Astrocyte of the spinal cord (primary cell): ENCODE measurements at regions not wholly inside any gene's neighbourhood (a gene's known extent, or its start where the extent isn't known, plus 50 kb on each side); places are given as distances from the start of the nearest gene placed in this dataset.

ENCODE experiments used
- DNase-seq: peaks from one replicate; pipeline ENCODE4 v3.0.0; 2011; ENCODE audit warnings: low read depth, low spot score
- H3K4me3 ChIP-seq: 2 replicates; pipeline ENCODE4 v1.5.1; 2011; ENCODE audit warnings: low read depth, mild to moderate bottlenecking, low read length, moderate library complexity
- CTCF ChIP-seq: IDR thresholded peaks from 2 replicates; pipeline ENCODE4 v1.5.1; 2012; ENCODE audit warnings: low read depth, mild to moderate bottlenecking, low read length, inconsistent platforms
- in situ Hi-C: cut with HindIII; loops from 2 replicates; pipeline ENCODE4 v1.10.0; 2017; ENCODE audit warnings: low sequenced_read_pairs

GRCh38 chr2:18643326-18644114 is 54.2 kb upstream of the NT5C1B start:
- no peak for DNase-seq
- in situ Hi-C loops, result no loop called here
- TF ChIP-seq CTCF, result no peak

GRCh38 chr2:18641823-18642222 is 52.5 kb upstream of the NT5C1B start:
- in situ Hi-C loops, result no loop called here
- no peak overlapping the region for H3K4me3 ChIP-seq
- no peak for TF ChIP-seq CTCF
- DNase-seq, result no peak

More at GRCh38 chr2:18643326-18644114, 54.2 kb upstream of the NT5C1B start:
- no peak overlapping the region for H3K4me3 ChIP-seq

GRCh38 chr2:18639756-18640453 is 50.5 kb upstream of the NT5C1B start:
- no peak overlapping the region for H3K4me3 ChIP-seq
- peak; percentile 8 for DNase-seq
- in situ Hi-C loops, result no loop called here
- no peak for TF ChIP-seq CTCF
